COLO829 (cell line): ENCODE measurements at regions not wholly inside any gene's neighbourhood (a gene's known extent, or its start where the extent isn't known, plus 50 kb on each side); places are given as distances from the start of the nearest gene placed in this dataset.
"Not testable (repeated sequence)": the region's sequence is repeated elsewhere in the genome, so short reads cannot be mapped to it uniquely, and the experiment has no call there.

Experiments used
- DNase-seq: peaks from one replicate; pipeline ENCODE4 v3.0.0; 2012; ENCODE audit warnings: low spot score

GRCh38 chr13:67934617-67935330 is 704.6 kb upstream of the PCDH9 start:
- no peak for DNase-seq

DNA sequence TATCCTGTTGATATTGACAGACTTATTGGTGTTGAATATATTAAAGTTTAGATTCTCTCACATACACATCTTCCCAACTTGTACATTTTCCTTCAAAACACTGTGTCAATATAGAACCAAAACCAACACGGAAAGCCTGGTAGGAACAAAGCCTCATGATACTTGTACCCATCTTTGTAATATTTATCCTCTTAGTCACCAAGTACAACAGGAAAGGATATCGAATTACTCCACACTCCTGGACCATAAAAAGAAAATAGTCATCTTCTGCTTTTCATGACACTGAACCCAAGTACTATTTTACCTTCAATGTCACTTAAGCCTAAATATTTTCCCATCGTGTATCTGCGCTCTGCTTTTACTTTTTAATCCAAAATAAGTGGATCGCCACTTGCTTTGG is 702.9 kb upstream of the PCDH9 start:
- DNase-seq: no peak

DNA sequence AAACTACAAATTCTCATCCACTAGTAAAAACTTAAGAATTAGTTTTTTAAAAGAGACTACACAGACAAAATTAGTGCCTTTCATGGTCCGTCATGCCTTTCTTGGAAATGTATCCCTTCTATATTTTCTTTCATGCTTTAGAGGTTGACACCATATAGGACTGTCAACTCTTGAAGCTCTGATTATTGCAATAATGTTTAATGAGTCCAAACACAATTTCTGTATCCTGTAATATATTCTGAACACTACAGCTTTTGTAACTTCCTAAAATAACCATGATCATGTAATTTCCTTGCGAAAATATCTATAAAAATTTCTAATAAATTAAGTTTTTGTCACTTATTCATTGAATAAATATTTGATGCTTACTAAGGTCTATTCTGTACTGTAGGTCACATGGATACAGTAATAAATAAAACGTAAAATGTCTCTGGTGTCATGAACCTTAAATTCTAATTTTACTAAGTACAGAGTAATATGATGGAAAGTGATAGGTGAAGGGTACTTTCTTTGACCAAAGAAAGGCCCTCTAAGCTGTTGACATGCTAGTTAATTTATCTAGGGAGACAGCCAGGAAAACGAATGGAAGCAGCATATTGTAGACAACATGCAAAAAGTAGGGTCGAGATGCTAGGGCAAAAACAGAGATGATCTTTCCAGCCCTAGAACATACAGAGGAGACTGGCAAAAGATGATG is 687.3 kb upstream of the PCDH9 start:
- no peak for DNase-seq

DNA sequence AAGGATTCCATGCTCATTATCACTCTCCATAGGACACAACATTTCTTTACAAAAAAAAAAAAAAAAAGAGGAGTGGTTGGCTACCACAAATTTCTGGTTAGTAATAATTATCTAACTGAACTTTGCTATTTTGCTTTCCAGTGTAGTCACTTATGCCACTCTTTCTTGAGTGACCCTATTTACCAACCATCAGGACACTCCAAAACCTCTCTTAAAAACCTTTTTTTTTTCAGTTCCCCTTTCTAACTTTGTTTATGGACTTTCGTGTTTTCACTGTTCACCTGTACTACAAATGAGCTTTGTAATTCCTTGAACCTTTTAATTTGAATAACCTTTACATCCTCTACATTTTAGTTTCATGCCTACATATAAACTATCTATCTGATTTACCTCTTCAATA is 686.5 kb upstream of the PCDH9 start:
- no peak for DNase-seq

- no peak for DNase-seq
These were observed 684.4 kb upstream of the PCDH9 start for GRCh38 chr13:67914535-67914934.

- not testable (repeated sequence) for DNase-seq
These were observed 672.8 kb upstream of the PCDH9 start for GRCh38 chr13:67902960-67903359.

DNA sequence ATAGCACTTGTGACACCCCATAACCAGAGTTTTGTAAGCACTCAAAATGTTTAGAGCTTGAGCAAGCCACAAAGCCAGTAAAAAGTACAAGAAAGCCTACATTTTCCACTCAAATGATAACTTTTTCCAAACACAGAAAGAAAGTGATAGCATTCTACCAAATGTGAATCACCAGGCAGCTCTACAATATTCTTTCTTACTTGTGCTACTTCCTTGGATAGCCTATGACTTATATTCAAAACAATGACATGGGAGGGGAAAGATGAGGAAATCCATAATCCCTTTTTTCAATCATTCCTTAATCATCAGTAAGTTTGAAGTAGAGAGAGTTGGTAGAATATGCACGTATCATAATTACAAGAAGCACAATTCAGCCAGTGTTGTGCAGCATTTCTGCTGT is 650.8 kb upstream of the PCDH9 start:
- no peak for DNase-seq

DNA sequence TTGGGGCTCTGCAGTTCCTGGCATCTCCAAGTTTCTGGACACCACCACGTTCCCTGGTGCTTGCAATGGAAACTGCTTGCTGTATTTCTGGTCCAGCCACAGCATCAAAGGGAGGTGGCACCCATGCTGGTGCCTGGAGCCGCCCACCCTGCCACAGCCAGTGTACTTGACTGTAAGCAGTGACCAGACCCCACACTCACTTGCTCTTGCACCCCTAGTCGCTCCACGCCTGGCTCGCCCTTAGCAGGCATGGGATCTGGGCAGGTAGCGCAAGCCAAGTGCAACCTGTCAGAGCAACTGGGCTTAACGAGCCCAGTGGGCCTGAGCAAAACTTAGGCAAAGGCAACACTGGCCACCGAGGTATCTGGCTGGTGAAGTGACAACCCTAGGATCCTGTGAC is 648.2 kb upstream of the PCDH9 start:
- DNase-seq: no peak

DNA sequence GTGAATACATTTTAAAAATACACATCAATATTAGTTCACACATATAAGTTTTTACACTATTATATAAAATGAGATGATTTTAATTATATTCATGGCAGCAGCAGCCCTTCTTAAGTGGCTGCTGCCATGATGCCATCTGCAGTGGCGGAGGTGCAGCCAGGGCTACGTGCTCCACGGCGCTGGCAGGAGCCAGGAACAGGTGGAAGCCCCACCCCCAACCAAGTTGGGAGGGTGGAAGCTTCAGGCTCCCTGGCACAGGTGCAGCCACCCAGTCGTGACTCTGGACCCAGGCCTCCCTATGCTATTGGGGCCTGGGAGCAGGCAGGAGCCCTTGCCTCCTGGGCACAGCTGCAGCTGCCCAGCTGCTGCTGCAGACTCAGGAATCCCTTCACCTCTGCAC is 646.9 kb upstream of the PCDH9 start:
- DNase-seq: no peak

DNA sequence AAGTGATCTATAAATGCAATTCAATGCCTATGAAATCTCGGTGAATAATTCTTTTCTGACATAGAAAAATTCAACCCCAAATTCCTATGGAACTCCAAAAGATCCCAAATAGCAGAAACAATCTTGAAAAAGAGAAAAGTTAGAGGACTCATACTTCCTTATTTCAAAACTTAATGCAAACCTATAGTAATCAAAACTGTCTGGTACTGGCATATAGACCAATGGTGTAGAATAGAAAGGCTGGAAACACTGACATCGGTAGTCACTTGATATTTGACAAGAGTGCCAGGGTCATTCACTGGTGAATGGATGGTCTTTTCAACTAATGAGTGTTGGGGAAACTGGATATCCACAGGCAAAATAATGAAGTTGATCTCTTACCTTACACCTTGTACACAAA is 637.1 kb upstream of the PCDH9 start:
- DNase-seq: no peak

DNA sequence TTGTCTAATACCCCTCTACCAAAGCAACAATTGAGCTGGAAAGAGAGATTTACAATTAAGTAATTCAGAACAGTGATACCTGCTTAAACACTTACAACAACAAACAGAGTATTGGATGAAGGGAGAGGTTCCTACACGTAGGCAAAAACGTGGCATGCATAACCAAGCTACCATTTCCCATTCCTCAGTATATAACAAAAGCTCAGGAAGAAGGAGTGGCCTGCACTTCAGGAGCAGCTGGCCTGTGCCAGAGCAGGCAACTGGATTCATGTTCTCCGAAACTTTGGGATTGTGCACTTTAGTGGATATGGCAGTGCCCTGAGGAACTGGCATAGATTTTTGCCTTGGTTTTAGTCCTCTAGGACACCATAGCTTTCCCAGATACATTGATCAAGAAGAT is 630.2 kb upstream of the PCDH9 start:
- DNase-seq: no peak

GRCh38 chr13:67859904-67860303 is 629.8 kb upstream of the PCDH9 start:
- no peak for DNase-seq

DNA sequence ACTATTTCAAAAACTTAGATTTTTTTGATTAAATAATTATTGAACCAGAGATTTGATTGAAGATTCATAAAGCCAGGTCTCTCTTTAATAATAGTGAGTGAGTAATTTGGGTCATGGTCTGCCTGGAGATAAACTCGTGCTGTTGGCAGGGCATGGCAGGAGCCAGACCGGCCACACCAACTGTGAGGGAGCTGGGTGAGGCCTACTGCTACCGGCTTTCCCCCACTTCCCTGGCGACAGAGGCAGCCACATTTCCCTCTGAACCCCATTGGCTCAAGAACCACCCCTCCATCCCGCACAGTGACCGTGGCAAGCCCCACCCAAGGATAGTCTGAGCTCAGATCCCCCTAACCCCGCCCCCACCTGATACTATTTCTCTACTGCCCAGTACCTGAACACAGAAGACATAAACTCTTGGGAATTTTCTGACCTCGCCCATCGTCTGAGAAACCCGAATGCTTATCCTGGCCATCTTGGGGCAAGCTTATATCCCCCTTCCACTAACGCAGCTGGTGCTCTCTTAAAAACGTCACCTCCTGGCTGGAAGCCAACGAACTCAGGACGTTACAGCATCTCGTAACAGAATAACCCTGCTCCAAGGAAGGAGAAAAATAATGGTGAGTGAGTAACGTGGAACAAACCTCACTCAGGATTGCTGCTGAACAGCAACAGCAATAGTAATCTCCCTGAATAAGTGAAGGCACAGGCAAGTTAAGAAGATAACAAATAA is 627.6 kb upstream of the PCDH9 start:
- DNase-seq: no peak

DNA sequence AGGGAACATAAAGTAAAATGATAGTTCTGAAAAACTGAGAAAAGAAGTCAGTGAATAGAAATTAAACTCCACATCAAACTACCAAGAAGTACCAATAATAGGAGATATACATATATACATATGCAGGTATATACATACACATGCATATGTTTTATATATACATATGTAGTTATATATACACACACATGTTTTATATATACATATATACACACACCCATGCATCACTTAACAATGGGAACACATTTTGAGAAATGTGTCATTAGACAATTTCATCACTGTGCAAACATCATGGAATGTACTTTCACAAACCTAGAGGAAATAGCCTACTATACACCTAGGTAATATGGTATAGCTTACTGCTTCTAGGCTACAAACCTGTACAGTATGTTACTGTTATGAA is 626.8 kb upstream of the PCDH9 start:
- DNase-seq: no peak

DNA sequence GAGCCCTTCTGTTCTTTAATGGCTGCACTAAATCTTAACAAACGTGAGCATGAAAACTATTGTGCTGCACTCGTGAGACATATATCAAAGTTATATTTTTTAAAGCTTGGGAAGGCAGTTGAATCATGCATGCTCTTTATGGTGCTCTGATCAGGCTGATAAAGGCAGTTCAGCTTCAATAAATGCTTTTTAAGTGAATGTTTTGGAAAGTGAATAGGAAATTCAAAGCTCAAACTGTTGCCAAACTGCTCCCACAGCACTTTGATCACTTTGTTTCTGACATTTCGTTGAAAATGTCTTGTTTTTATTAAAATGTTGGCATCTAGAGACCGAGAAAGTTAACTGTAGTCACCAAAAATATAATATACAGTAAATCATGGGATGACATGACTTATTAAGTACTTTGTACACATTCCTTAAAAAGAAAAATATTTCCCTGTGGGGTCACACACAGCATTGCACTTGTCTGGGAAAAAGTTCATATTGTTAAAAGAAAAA is 625.7 kb upstream of the PCDH9 start:
- DNase-seq: no peak

GRCh38 chr13:67854990-67855389 is 624.9 kb upstream of the PCDH9 start:
- no peak for DNase-seq

DNA sequence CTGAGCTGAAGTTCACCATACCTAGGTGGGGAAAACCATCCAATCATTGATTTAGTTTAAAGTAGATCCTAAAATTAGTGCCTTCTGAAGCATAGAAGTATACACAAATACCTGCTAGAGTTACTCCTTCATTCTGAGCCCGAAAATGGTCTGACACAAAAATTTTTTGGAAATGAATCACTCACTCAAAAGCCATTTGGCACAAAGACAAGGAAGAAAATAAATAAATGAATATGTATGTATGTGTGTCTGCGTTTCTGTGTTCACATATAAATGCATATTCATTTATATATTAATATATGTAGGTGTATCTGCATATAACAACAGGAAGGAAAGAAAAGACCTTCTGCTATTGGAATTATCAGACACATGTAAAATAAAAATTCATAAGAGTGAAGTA is 614.4 kb upstream of the PCDH9 start:
- DNase-seq: no peak

GRCh38 chr13:67841071-67841470 is 610.9 kb upstream of the PCDH9 start:
- DNase-seq: no peak

- DNase-seq: no peak
These were observed 603.4 kb upstream of the PCDH9 start for GRCh38 chr13:67833564-67833963.

DNA sequence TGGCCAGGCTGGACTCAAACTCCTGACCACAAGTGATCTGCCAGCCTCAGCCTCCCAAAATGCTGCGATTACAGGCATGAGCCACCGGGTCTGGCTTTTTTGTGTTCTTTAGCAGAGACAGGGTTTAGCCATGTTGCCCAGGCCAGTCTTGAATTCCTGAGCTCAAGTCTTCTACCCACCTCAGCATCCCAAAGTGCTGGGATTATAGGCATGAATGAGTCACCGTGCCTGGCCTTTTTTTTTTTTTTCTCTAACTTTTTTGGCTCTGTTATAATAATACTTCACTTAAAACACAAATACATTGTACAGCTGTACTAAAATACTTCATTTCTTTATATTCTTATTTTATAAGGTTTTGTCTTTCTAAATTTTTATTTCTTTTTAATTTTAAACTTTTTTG is 599.5 kb upstream of the PCDH9 start:
- no peak for DNase-seq

GRCh38 chr13:67827992-67828391 is 597.9 kb upstream of the PCDH9 start:
- no peak for DNase-seq

DNA sequence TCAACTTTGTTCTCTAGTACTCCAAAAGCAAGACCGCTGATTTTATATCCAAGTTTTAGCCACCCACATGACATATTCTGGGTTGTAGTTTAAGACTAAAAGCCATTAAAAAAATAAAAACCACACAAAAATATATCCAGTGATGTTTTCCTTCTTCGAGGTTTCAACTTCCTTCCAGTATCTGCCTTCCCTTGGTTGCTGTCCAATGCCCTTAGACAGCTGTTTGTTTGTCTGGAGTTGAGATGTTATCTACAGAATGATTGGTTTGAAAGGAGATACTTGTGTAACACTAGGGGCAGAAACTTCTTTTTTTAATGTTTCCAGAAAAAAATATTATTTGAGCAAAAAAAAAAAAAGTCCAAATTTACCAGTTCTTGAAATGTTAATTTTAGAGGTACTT is 591.5 kb upstream of the PCDH9 start:
- no peak for DNase-seq

DNA sequence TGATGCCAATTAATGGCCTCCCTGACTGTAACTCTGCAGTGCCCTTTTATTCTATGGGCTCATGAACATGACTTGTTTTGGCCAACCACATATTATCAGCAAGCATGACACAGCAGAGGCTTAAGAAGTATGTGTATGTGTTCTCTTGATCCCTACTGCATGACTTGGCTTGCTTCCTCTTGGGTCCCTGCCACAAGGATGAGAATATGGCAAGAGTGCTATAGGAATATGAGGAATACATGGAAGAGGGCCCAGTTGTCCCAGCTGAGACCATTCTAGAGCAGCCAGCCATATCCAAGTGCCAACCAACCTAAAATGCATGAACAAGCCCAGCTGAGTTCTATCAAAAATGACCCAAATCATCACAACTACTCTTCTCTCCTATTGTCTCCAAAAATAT is 576.7 kb upstream of the PCDH9 start:
- DNase-seq: no peak
